Bone marrow (tissue), 2 donors: ENCODE measurements at regions not wholly inside any gene's neighbourhood (a gene's known extent, or its start where the extent isn't known, plus 50 kb on each side); places are given as distances from the start of the nearest gene placed in this dataset.
"Not testable (repeated sequence)": the region's sequence is repeated elsewhere in the genome, so short reads cannot be mapped to it uniquely, and the experiment has no call there.

Experiments used
- DNase-seq, 2 donors: peaks; one replicate each; lab custom pipeline; 2025; lab: John Stamatoyannopoulos, UW

GRCh38 chr7:48992816-48993215, 68.5 kb downstream of the CDC14C start:
- no peak for DNase-seq

GRCh38 chr7:49001610-49002033, 77.3 kb downstream of the CDC14C start:
- DNase-seq, result peak in 1 of 2 donors; percentile 37

GRCh38 chr7:49010717-49011116, 86.4 kb downstream of the CDC14C start:
- no peak for DNase-seq

- no peak for DNase-seq
Observed at GRCh38 chr7:49014870-49015269, 90.5 kb downstream of the CDC14C start.

GRCh38 chr7:49020145-49020544, 95.8 kb downstream of the CDC14C start:
- DNase-seq, result no peak

- DNase-seq, result no peak
Observed at GRCh38 chr7:49022448-49022847, 98.1 kb downstream of the CDC14C start.

GRCh38 chr7:49023345-49024328, 99.3 kb downstream of the CDC14C start:
- no peak for DNase-seq

GRCh38 chr7:49030221-49030620, 105.9 kb downstream of the CDC14C start:
- DNase-seq, result no peak

- not testable (repeated sequence) for DNase-seq
Observed at GRCh38 chr7:49033140-49033539, 108.8 kb downstream of the CDC14C start.

GRCh38 chr7:49037346-49038210, 113.2 kb downstream of the CDC14C start:
- no peak for DNase-seq

GRCh38 chr7:49038821-49039358, 114.5 kb downstream of the CDC14C start:
- no peak for DNase-seq

GRCh38 chr7:49060743-49061142, 136.4 kb downstream of the CDC14C start:
- no peak for DNase-seq

GRCh38 chr7:49074538-49074937, 150.2 kb downstream of the CDC14C start:
- DNase-seq, result no peak

- DNase-seq, result no peak
Observed at GRCh38 chr7:49080896-49081475, 156.6 kb downstream of the CDC14C start.

- DNase-seq, result no peak
Observed at GRCh38 chr7:49088017-49088416, 163.7 kb downstream of the CDC14C start.

- no peak for DNase-seq
Observed at GRCh38 chr7:49089717-49090116, 165.4 kb downstream of the CDC14C start.

- no peak for DNase-seq
Observed at GRCh38 chr7:49091089-49091488, 166.7 kb downstream of the CDC14C start.

- no peak for DNase-seq
Observed at GRCh38 chr7:49091519-49091918, 167.2 kb downstream of the CDC14C start.

GRCh38 chr7:49093218-49093617, 168.9 kb downstream of the CDC14C start:
- no peak for DNase-seq

GRCh38 chr7:49094866-49095265, 170.5 kb downstream of the CDC14C start:
- DNase-seq, result no peak

GRCh38 chr7:49099587-49100326, 175.4 kb downstream of the CDC14C start:
- DNase-seq, result no peak
